Activated T-cell treated with anti-CD3 and anti-CD28 coated beads, Interleukin-2, amount 50 U/mL, for 24 hours (primary cell): ENCODE measurements at regions not wholly inside any gene's neighbourhood (a gene's known extent, or its start where the extent isn't known, plus 50 kb on each side); places are given as distances from the start of the nearest gene placed in this dataset.
"Not testable (repeated sequence)": the region's sequence is repeated elsewhere in the genome, so short reads cannot be mapped to it uniquely, and the experiment has no call there.

Experiments used
- DNase-seq: peaks from one replicate; pipeline ENCODE4 v3.0.0-alpha.2; 2020
- H3K27ac Mint-ChIP-seq: 2 replicates; pipeline ENCODE4 v1.8.0; 2020; ENCODE audit warnings: mild to moderate bottlenecking, mixed read lengths
- H3K27me3 Mint-ChIP-seq: 2 replicates; pipeline ENCODE4 v1.8.0; 2020; ENCODE audit warnings: mixed read lengths
- H3K36me3 Mint-ChIP-seq: 2 replicates; pipeline ENCODE4 v1.8.0; 2020; ENCODE audit warnings: low read depth, mixed read lengths
- H3K4me1 Mint-ChIP-seq: 2 replicates; pipeline ENCODE4 v1.8.0; 2020; ENCODE audit warnings: low read depth, mixed read lengths
- H3K4me3 Mint-ChIP-seq: 2 replicates; pipeline ENCODE4 v1.8.0; 2020; ENCODE audit warnings: mild to moderate bottlenecking, moderate library complexity, mixed read lengths
- H3K9me3 Mint-ChIP-seq: 2 replicates; pipeline ENCODE4 v1.8.0; 2020; ENCODE audit warnings: mixed read lengths

GRCh38 chr5:93359296-93359959 lies 221.6 kb downstream of the NR2F1-AS1 start:
- H3K4me3 Mint-ChIP-seq, result no peak overlapping the region
- no peaks in the 10 kb centered on the region for H3K4me1 Mint-ChIP-seq
- no peaks in the 10 kb centered on the region for H3K27me3 Mint-ChIP-seq
- no peak for DNase-seq
- H3K27ac Mint-ChIP-seq, result no peak overlapping the region
- no peaks in the 10 kb centered on the region for H3K36me3 Mint-ChIP-seq
- no peaks in the 10 kb centered on the region for H3K9me3 Mint-ChIP-seq

GRCh38 chr5:93358176-93358575 lies 222.8 kb downstream of the NR2F1-AS1 start:
- Mint-ChIP-seq H3K27me3 (no peaks in the 10 kb centered on the region), H3K4me1 (no peaks in the 10 kb centered on the region), H3K27ac (no peak overlapping the region), H3K36me3 (no peaks in the 10 kb centered on the region), H3K4me3 (no peak overlapping the region), H3K9me3 (no peaks in the 10 kb centered on the region)
- DNase-seq, result no peak

GRCh38 chr5:93357686-93358085 lies 223.3 kb downstream of the NR2F1-AS1 start:
- Mint-ChIP-seq H3K27me3 (no peaks in the 10 kb centered on the region), H3K9me3 (no peaks in the 10 kb centered on the region), H3K4me1 (no peaks in the 10 kb centered on the region), H3K27ac (no peak overlapping the region), H3K36me3 (no peaks in the 10 kb centered on the region), H3K4me3 (no peak overlapping the region)
- no peak for DNase-seq

DNA sequence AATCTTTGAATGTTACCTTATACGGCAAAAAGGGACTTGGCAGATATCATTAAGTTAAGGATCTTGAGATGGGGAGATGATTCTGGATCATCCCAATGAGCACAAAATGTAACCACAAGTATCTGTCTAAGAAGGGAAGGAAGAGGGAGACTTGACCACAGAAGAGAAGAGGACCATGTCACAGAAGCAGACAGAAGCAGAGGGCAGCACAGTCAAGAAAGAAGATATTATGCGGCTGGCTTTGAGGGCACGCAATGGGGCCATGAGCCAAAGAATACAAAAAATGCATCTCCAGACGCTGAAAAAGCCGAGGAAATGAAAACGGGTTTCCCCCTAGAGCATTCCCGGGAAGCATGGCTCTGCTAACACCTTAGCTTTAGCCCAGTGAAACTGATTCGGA lies 225.3 kb downstream of the NR2F1-AS1 start:
- Mint-ChIP-seq H3K9me3 (peaks cover 4% of the 10 kb centered on the region), H3K36me3 (no peaks in the 10 kb centered on the region), H3K27ac (no peak overlapping the region), H3K4me1 (no peaks in the 10 kb centered on the region), H3K4me3 (no peak overlapping the region), H3K27me3 (no peaks in the 10 kb centered on the region)
- no peak for DNase-seq

- Mint-ChIP-seq H3K4me3 (no peak overlapping the region), H3K27ac (no peak overlapping the region), H3K9me3 (peaks cover 8% of the 10 kb centered on the region), H3K27me3 (no peaks in the 10 kb centered on the region), H3K4me1 (no peaks in the 10 kb centered on the region), H3K36me3 (no peaks in the 10 kb centered on the region)
- DNase-seq, result no peak
These were observed 228.8 kb downstream of the NR2F1-AS1 start for GRCh38 chr5:93352186-93352585.

- DNase-seq, result no peak
- peaks cover 9% of the 10 kb centered on the region for H3K9me3 Mint-ChIP-seq
These were observed 231.4 kb downstream of the NR2F1-AS1 start for GRCh38 chr5:93349613-93350012.

GRCh38 chr5:93348231-93348630 lies 232.8 kb downstream of the NR2F1-AS1 start:
- H3K27ac Mint-ChIP-seq, result no peak overlapping the region
- H3K4me3 Mint-ChIP-seq, result no peak overlapping the region
- H3K36me3 Mint-ChIP-seq, result no peaks in the 10 kb centered on the region
- H3K27me3 Mint-ChIP-seq, result peaks cover 2% of the 10 kb centered on the region
- no peak for DNase-seq
- peaks cover 9% of the 10 kb centered on the region for H3K9me3 Mint-ChIP-seq
- no peaks in the 10 kb centered on the region for H3K4me1 Mint-ChIP-seq

More at GRCh38 chr5:93349613-93350012, 231.4 kb downstream of the NR2F1-AS1 start:
- Mint-ChIP-seq H3K36me3 (no peaks in the 10 kb centered on the region), H3K27ac (no peak overlapping the region), H3K4me3 (no peak overlapping the region), H3K4me1 (no peaks in the 10 kb centered on the region), H3K27me3 (peaks cover 2% of the 10 kb centered on the region)

GRCh38 chr5:93346850-93347249 lies 234.2 kb downstream of the NR2F1-AS1 start:
- not testable (repeated sequence) for H3K36me3 Mint-ChIP-seq, DNase-seq, H3K27ac Mint-ChIP-seq, H3K9me3 Mint-ChIP-seq, H3K4me3 Mint-ChIP-seq, H3K27me3 Mint-ChIP-seq, H3K4me1 Mint-ChIP-seq

GRCh38 chr5:93346301-93346700 lies 234.7 kb downstream of the NR2F1-AS1 start:
- Mint-ChIP-seq H3K9me3 (peaks cover 9% of the 10 kb centered on the region), H3K4me3 (no peak overlapping the region), H3K4me1 (no peaks in the 10 kb centered on the region), H3K36me3 (no peaks in the 10 kb centered on the region), H3K27me3 (peaks cover 2% of the 10 kb centered on the region), H3K27ac (no peak overlapping the region)
- DNase-seq, result no peak

- Mint-ChIP-seq H3K27ac (no peak overlapping the region), H3K36me3 (no peaks in the 10 kb centered on the region), H3K4me3 (no peak overlapping the region), H3K27me3 (peaks cover 2% of the 10 kb centered on the region), H3K4me1 (no peaks in the 10 kb centered on the region), H3K9me3 (peaks cover 4% of the 10 kb centered on the region)
- DNase-seq, result no peak
These were observed 237.4 kb downstream of the NR2F1-AS1 start for GRCh38 chr5:93343570-93343969.

- Mint-ChIP-seq H3K9me3 (peaks cover 4% of the 10 kb centered on the region), H3K4me3 (no peak overlapping the region), H3K27me3 (peaks cover 2% of the 10 kb centered on the region), H3K36me3 (no peaks in the 10 kb centered on the region), H3K4me1 (no peaks in the 10 kb centered on the region), H3K27ac (no peak overlapping the region)
- no peak for DNase-seq
These were observed 238.4 kb downstream of the NR2F1-AS1 start for GRCh38 chr5:93342563-93343061.

- DNase-seq, result no peak
These were observed 240.1 kb downstream of the NR2F1-AS1 start for GRCh38 chr5:93340881-93341280.

DNA sequence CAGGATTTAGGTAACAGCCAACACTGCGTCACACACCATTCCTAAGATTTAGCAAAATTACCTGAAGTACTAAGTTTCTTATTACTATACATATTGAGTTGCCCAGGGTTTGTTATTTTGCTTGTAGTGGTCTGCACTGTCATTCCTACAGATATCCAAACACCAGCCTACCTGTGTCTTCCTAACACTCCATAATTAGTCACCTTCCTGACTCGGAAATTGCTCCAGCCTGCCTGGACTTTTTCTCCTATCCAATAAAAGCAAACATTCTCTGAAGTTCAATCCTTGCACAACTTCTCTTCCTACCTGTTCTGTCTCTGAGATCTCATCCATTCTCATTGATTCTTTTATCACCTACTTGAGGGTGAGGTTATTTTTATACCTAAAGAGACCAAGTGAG lies 243.9 kb downstream of the NR2F1-AS1 start:
- Mint-ChIP-seq H3K27me3 (no peaks in the 10 kb centered on the region), H3K4me3 (no peak overlapping the region), H3K36me3 (no peaks in the 10 kb centered on the region), H3K9me3 (peaks cover 2% of the 10 kb centered on the region), H3K4me1 (no peaks in the 10 kb centered on the region), H3K27ac (no peak overlapping the region)
- no peak for DNase-seq

More at GRCh38 chr5:93340881-93341280, 240.1 kb downstream of the NR2F1-AS1 start:
- peaks cover 2% of the 10 kb centered on the region for H3K9me3 Mint-ChIP-seq
- no peak overlapping the region for H3K27ac Mint-ChIP-seq
- no peaks in the 10 kb centered on the region for H3K36me3 Mint-ChIP-seq
- H3K27me3 Mint-ChIP-seq, result no peaks in the 10 kb centered on the region
- no peaks in the 10 kb centered on the region for H3K4me1 Mint-ChIP-seq
- H3K4me3 Mint-ChIP-seq, result no peak overlapping the region

- DNase-seq, result no peak
- H3K27me3 Mint-ChIP-seq, result no peaks in the 10 kb centered on the region
- H3K4me3 Mint-ChIP-seq, result no peak overlapping the region
- H3K36me3 Mint-ChIP-seq, result no peaks in the 10 kb centered on the region
- H3K9me3 Mint-ChIP-seq, result peaks cover 2% of the 10 kb centered on the region
- no peak overlapping the region for H3K27ac Mint-ChIP-seq
- H3K4me1 Mint-ChIP-seq, result no peaks in the 10 kb centered on the region
These were observed 244.5 kb downstream of the NR2F1-AS1 start for GRCh38 chr5:93336330-93337110.

DNA sequence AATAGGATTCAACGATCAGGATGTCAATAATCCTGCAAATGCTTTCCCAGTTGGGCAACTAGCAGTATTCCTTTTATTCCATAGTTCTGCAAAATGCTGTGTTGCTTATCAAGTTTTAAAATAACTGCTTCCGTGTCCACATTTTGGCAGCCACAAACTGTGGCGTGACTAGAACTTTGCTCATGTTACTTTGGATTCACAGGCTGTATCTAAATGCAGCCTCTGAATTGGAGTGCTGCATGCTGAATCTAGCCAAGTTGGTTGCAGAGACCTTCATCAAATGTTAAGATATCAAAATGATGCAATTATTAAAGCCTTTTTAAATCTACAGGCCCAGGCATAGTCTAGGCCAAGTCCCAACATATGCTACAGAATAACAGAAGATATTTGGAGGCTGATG lies 249.2 kb downstream of the NR2F1-AS1 start:
- no peak for DNase-seq
- Mint-ChIP-seq H3K27ac (no peak overlapping the region), H3K36me3 (no peaks in the 10 kb centered on the region), H3K4me1 (no peaks in the 10 kb centered on the region), H3K27me3 (no peaks in the 10 kb centered on the region), H3K9me3 (no peaks in the 10 kb centered on the region), H3K4me3 (no peak overlapping the region)
